Non-pigmented ciliary epithelial cell (primary cell): ENCODE measurements at regions not wholly inside any gene's neighbourhood (a gene's known extent, or its start where the extent isn't known, plus 50 kb on each side); places are given as distances from the start of the nearest gene placed in this dataset.
"Not testable (repeated sequence)": the region's sequence is repeated elsewhere in the genome, so short reads cannot be mapped to it uniquely, and the experiment has no call there.

Experiments used
- DNase-seq: peaks from one replicate; pipeline ENCODE4 v3.0.0-alpha.2; 2010; ENCODE audit warnings: low read depth

DNA sequence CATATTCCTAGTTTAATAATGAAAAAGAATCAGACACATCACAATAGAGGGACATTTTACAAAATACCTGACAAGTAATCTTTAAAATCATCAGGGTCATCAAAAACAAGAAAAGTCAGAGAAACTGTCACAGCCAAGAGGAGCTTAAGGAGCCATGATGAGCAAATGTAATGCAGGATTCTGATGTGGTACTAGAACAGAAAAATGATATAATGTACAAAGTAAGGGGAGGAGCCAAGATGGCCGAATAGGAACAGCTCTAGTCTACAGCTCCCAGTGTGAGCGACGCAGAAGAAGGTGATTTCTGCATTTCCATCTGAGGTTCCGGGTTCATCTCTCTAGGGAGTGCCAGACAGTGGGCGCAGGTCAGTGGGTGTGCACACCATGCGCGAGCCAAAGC lies 198.0 kb upstream of the FAT3 start:
- no peak for DNase-seq

DNA sequence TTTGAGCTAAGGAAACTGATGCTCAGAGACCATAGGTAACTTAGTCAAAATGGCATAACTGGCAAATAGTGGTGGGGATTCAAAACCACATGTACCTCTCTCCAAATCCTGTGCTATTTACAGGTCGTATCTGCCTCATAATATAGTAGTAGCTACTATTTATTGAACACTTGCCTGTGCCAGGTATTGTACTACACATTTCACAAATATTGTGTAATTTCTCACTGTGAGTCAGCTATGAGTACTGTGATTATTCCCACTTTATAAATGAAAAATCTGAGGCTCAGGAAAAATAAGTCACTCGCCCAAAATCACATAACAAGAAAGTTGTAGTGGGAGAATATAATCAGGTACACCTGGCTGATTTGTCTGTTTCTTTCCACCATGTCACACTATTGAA lies 199.8 kb upstream of the FAT3 start:
- no peak for DNase-seq

DNA sequence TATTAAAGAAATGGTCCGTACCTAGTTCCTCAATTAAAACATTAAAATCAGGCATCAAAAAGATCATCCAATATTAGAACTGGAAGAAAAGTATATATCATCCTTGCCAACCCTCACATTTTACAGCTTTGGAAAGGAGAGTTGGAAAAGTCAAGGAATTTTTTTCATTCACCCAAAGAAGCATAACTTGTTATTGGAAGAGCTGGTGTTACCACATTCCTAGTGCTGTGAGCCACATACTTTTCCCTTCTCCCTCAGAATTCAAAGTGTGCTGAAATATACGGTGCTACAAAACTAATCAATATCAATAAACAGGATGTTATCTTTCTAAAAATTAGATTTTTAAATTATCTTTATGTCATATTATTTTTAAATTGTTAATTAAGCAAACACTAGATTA lies 202.1 kb upstream of the FAT3 start:
- no peak for DNase-seq

DNA sequence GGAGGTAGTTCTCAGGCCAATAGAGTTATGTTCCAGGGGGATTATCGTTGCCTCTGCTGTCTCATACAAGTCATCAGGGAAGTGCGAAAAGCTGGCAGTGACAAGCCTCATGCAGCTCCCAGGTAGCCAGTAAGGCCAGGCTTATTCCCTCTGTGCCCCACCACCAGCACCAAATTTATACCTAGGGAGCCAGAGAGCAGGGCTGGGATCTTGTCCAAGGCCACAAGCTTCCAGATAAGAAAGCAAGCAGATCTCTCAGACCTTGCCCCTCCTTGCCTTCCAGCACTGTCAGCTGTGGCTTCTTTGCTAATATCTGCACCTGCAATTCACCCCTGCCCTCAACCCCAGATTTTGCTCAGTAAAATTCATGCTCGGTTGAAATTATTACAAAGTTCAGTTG lies 206.3 kb upstream of the FAT3 start:
- no peak for DNase-seq

DNA sequence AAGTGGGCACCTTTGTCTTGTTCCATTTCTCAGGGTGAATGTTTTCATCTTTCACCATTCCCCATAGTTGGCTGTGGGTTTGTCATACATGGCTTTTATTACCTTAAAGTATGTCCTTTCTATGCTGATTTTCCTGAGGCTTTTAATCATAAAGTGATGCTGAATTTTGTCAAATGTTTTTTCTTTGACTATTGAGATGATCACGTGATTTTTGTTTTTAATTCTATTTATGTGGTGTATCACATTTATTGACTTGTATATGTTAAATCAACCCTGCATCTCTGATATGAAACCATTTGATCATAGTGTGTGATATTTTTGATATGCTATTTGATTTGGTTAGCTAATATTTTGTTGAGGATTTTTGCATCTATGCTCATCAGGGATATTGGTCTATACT lies 216.4 kb upstream of the FAT3 start:
- no peak for DNase-seq

DNA sequence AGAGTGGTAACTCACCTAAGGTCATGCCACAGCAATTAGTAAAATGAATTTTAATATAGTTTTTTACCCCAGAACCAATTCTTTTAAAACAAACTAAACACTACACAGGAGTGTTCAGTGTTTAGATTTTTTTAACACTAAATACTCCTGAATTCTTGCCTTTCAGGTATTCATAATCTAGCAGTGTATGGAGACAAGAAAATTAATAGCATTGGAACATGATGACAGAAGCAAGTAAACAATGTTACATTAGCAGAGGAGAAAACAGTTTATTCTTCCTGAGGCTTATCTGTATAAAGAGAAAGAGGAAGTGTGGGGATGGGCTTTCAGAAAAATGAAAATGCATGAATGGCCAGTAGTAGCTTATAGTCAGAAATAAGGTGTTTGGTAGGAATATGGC lies 222.1 kb upstream of the FAT3 start:
- DNase-seq, result no peak

DNA sequence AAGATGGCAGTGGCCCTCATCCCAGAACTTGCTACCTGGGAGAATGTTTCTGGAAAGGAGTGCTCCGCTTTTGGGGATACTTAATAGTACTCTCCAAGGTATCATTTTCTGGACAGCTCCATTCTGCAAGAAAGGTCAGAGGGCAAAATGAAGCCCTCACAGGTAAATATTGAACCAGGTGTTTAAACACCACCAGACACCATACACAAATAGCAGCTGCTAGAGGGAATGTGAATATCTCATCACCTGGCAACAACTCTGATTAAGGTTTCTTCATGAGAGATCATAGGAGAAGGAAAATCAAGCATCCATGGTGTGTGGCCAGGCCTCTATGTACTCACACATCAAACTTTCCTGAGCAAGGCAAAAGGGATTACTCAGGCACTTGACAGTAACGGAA lies 226.1 kb upstream of the FAT3 start:
- no peak for DNase-seq

DNA sequence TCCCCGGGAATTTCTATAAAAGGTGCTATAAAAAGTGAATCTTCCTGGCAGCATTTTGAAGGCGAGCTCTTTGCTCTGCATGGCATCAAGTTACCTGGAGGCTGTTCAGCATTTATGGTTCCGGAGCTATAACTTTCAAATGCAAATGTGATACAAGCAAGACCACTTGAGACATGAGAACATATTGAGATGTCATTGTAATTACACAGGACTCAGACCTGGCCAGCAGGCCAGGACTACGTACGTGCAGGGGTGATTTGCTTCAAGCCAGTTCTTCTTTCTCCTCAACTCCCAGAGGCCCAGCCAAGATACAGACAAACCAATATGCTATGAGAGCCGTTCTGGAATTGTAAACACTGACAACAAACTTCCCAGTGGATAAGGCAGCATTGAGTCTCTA lies 227.4 kb upstream of the FAT3 start:
- no peak for DNase-seq

DNA sequence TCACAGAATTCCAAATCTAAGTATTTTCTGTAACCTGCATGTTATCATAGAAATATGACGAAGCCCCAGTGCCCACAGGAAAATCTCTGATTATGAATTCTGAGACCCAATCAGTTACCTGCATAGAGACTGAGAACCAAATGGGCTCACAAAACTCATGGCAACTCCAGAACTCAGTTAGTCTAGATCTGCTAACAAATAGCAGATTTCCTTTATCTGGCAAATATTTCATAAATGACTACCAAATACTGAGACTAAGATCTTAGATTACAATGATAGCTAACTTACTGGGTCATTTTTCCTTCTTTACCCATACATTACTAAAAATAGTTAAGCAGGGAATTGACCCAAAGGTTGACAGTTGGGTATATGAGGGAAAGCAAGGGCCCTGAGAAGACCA lies 228.1 kb upstream of the FAT3 start:
- no peak for DNase-seq

DNA sequence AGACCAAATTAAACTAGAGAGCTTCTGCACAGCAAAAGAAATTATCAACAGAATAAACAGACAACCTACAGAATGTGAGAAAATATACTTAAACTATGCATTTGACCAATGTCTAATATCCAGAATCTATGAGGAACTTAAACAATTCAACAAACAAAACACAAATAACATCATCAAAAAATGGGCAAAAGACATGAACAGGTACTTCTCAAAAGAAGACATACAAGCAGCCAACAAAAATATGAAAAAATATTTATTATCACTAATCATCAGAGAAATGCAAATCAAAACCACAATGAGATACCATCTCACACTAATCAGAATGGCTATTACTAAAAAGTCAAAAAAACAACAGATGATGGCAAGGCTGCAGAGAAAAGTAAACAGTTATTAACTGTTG lies 236.2 kb upstream of the FAT3 start:
- DNase-seq, result not testable (repeated sequence)

DNA sequence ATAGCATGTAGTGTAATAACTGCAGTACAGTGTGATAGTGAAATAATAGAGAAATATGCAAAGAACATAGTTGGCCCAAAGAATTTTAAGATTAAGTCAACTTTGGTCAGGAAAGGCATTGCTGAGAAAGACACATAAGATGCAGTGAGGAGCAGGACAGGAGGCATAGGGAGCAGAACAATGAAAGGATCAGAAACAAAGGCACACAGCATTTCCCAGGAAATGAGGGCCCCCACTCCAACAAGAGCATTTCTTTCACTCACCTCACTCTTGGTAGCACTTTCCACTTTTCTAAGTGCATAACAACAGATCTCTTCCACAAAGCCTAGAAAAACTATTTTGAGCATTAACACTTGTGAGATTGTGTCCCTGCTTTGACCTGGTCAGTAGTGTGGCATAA lies 238.4 kb upstream of the FAT3 start:
- DNase-seq, result no peak

DNA sequence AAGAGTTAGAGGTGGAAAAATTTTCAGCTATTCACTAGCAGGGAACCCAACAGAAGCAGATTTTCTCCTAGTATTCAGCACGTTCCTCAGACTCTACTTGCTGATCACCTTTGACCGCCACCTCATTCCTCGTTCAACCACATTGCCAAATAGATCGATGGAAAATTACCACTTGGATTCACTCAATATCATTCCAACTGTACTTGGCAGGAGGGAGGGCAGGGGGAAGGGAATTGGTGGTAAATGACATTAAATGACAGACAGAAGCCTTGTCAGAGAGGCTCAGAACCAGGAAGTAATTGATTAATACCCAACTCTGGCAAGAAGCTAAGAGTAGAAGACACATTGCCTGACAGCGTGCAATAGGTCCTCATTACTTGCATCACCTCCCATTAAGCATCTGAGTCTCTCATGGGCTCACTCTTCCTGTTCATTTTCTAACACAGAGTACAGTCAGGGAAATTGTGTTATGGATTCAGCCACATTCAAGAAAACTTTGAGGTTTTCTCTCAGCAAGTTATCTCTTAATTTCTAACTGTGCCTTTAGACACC lies 240.5 kb upstream of the FAT3 start:
- no peak for DNase-seq

DNA sequence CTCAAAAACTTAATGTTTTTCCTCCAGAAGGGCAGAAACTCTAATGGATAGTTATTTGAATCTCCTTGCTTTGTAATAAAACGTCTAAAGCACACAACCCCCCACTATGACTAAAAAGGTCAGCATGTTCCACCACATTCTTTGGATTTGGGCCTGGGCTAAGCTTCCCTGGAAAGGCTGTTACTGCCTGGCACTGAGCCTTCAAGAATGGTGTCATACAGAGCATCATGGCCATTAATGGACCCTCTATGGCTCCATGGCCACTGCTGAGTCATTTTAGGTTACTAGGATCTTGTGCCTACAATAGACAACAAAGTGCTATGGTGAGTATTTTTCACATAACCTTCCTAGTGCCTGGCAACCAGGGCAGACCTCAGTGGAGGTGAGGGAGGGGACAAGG lies 242.6 kb upstream of the FAT3 start:
- DNase-seq, result peak; percentile 15

DNA sequence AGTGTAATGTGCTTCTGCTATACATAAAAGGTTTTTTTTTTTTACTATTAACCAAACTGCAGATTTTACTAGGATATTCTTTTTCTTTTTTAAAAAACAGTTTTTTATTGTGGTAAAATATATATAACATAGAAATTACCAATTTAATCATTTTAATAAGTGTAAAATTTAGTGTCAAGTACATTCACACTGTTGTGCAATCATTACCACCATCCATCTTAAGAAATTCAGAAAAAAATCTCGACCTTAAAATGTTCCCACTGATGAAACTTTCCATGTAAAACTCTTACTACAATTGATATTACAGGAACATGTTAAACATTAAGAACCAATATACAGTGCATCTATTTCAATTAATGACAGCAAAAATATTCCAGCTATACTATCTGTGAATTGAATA lies 244.8 kb upstream of the FAT3 start:
- no peak for DNase-seq

DNA sequence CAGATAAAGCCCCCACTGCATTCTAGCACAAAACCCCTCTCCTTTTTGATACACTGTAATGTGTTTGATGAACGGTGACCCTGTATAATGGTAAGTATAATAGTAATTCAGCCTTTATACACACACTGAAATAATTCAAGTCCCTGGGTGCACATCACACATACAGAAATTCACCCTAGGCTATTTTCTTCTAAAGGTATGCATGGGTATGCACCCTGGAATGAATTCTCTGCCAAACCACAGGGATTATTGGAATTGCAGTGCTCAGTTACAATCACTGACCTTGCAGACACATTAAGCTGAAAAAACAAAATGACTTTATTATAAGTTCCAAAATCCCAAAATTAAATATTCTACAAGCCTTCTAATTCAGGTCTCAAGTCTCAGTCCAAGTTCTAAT lies 245.9 kb upstream of the FAT3 start:
- DNase-seq, result no peak

DNA sequence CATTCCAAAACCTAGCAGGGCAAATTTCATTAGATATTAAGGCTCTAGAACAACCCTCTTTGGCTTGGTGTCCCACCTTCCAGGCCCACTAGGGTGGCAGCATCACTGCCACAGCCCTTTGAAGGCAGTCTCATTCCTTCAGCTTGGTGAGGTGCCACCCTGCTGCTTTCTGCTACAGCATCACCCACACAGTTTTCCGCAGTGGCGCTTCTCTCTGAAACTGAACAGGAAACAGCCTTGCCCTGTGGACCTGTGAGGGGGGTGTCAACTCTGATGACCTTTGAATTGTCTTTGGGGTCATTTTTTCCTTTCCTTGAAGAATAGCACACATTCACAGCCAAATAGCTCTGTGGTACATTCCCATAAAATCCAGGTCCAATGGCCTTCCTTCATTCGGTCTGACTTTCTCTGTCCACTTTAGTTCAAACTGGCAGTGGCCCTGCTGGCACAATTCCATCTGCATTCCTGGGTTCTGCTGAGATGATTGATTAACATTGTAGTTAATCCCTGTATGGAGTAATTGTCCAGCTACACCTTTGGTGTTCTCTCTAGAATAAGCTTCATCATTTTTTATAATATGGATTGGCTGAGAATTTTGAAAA lies 251.9 kb upstream of the FAT3 start:
- no peak for DNase-seq

DNA sequence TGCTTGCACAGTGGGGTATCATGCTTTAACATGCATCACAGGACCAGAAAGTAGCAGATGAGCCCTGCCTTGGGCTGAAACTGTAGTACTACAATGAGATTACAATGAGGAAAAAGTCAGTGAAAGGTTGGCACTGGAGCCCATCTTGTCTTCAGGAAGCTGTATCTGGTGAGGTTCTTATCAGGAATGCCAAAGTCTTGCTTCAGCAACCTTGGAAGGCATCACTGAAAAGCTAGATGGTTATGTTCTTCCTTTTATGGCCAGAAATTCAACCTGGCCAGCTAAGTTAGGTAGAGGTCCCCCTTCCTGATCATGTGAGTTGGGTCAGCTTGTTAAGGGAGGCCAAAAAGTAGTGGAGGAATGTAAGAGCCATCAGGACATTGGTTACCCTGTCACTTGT lies 254.0 kb upstream of the FAT3 start:
- DNase-seq, result no peak

DNA sequence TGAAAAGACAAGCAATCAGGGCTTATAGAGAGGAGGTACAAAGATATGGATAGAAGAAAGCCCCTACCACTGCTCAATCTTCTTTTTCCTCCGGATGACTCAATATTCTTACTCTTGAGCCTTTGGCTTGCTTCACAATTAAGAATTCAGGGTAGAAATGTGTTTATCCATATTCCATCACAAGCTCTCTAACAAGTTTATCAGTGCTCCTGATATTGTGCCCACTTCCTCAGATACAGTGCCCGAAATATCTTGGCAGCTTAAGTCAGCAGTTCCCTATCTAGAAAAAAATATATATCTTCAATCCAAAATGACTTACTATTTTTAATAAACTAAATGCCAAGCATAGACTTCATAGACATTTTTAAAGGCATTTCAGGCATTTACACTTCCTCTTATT lies 255.1 kb upstream of the FAT3 start:
- no peak for DNase-seq

DNA sequence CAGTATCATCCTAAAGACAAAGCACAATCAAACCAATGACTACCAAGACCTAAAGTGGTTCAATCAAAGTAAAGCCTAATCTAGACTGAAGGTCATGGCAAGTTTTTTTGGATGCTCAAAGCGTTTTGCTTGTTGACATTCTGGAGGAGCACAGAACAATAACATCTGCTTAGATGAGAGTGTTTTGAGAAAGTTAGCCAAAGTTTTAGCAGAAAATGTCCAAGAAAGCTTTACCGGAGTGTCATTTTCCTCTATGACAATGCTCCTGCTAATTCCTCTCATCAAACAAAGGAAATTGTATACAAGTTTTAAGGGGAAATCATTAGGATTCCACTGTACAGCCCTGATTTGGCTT lies 256.9 kb upstream of the FAT3 start:
- DNase-seq, result no peak

DNA sequence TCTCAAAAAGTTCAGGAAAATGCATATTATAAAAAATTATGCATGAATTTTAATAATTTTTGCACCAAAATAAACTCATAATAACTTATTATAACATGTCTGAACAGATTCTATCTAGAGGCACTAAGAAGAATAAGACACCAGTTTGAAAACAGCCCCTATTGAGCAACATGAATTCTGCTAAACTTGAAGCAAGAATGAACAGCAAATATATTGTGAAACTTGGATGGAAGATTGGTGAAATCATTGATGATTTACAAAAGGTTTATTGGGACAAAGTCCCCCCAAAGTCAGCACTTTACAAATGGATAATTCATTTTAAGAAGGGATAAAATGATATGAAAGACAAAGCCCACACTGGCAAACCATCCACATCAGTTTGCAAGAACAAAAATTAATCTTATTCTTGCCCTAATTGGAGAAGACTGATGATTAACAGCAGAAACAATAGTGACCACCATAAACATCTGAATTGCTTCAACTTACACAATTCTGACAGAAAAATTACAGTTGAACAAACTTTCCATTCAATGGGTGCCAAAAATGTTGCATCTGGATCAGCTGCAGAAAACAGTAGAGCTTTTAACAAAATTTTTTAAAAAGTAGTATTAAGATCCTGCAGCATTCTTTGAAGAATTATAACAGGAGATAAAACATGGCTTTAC lies 257.5 kb upstream of the FAT3 start:
- DNase-seq, result no peak

DNA sequence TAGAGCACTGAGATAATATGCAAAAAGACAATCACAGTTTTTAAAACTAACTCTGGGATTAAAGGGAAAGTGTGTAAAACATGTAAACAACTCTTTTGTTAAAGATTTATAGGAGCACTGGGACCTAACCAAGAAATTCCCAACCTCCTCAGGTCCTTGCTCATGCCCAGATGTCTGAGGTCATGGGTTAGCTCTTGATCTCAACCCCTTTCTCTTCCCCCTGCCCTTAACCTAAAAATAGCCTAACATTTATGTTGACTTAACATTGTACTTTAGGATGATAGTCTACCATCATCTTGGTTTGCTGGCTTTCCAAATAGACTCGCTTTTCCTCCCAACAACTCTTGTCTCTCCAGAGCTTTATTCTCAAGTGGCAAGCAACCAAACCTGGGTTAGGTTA lies 258.2 kb upstream of the FAT3 start:
- DNase-seq, result no peak

DNA sequence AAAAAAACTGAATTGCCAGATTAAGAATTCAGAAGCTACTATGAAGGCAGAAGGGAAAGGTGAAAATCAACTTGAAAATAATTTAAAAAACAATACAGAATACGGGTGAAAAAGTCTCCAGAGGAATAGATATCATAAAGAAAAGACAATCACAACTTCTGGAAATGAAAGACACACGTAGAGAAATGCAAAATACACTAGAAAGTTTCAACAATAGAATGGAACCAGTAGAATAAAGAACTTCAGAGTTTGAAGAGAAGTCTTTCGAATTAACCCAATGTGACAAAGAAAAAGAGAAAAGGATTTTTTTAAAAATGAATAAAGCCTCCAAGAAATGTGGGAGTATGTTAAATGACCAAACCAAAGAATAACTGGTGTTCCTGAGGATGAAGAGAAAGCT lies 263.8 kb upstream of the FAT3 start:
- DNase-seq, result no peak

DNA sequence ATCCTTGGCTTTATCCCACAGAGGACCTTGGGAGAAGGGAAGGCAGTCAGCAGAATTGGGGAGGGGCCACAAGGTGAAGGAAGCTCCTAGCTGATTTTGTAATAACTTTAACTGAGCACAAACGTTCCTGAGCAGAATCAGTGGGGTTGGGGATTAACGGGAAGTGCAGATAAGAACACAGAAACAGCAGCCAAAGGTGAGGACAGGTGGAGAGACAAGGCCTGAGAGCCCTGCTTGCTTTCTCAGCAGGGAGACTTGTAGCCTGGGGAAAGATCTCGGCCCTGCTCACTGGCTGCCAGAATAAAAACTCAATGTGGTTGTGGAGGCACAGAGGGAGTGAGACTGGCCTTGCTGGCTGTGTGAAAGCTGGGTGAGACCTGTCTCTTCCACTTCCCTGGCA lies 265.2 kb upstream of the FAT3 start:
- DNase-seq, result no peak

DNA sequence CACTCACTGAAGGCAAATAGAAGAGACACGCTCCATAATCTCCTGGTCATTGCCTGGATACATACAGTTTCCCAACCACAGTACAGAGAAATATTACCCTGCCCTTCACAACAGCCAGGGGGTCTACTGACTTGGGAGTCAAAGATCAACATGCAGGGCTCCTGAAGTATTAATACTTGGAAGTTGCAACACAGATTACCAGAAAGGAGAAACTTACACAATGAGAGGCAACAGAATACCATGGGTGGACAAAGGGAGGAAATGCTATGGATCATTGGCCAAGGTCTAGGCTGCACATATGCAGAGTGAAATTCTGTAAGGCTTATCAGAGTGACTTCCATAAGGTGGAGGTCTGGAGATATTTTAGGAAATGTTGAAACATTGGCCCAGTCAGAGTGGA lies 267.9 kb upstream of the FAT3 start:
- no peak for DNase-seq
